ENCODE measurements at regions not wholly inside any gene's neighbourhood (a gene's known extent, or its start where the extent isn't known, plus 50 kb on each side); places are given as distances from the start of the nearest gene placed in this dataset.
"Not testable (repeated sequence)": the region's sequence is repeated elsewhere in the genome, so short reads cannot be mapped to it uniquely, and the experiment has no call there.

DNA sequence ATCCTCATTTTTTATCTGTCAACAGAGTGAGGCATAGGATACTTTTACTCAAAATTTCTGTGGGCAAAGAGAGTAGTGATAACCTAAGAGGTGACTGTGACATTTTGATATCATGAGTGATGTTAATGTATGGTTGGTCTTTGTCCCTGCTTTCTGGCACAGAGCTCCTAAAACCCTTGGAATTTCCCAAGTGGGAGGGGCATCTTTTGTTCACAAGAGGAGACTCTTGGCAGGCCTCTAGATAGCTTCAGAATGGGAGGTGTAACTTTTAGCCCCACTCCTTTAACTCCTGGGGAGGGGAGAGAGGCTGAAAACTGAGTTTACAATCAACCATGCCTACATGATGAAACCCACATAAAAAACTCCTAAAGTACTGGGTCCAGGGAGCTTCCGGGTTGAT, 527.8 kb downstream of the RFPL4B start:
- no peak for DNase-seq

DNA sequence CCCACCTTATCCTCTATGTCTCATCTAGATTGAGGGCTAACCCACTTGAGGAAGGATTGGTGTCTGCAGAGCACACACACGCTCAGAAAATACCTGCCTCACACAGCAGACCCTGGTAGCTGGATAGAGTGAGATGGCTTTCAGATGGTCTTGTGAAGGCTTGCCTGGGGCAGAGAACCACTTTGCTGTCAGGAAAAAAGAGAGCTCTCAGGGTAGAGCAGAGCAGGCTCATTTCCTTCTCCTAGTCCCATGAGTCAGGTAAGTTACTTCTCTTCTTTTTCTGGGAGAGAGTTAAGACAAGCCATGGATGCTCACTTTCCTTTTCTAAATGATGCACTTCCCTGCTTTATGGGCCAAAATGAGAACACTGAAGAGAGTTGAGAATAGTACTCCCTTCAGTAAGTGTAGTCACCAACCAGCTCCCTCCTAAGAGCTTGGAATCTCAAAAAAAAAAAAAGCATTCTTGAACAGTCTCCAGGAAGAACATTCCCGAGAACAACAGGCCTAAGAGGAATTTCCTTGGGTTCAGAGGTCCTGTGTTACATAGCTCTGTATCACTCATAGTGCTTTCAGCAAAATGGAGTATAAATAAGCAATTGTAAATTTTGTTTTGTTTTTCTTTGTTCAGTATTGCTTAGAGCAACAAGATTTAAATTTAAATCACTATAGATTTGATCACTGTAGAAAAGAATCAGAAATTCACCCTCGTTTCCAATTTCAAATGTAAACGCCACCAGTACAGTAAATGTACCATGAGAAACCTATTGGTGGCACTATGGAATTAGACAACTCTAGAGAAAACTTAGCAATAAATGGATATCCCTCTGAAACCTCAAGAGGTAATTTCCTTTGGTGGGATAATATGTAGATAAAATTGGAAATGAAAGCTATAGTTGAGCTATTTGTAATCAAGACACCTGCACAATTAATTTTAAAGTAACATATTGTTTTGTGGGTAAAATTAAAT, 530.3 kb downstream of the RFPL4B start:
- no peak for DNase-seq

DNA sequence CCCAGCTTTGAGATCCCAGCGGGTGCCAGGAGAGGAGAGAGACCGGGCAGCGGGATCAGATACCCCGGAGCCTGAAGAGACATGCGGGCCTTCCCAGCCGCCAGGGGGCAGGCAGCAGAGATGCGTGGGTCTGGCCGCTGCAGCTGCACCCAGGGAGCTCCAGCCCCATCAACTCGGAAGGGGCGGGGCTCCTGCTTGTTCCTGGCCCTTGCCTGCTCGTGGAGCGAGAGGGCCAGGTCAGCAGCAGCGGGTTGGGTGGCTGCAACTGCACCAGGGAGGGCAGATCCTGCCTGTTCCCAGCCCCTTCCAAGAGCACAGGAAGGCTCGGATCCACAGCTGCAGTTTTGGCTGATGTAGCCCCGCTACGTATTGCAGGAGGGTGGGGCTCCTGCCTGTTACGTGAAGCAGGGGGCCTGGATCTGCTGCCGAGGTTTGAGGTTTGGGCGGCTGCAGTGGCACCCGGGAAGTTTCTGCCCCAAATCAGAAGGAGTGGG, 532.8 kb downstream of the RFPL4B start:
- DNase-seq, result peak in 3 of 56 donors; percentile 1 to 34 (median 3)

DNA sequence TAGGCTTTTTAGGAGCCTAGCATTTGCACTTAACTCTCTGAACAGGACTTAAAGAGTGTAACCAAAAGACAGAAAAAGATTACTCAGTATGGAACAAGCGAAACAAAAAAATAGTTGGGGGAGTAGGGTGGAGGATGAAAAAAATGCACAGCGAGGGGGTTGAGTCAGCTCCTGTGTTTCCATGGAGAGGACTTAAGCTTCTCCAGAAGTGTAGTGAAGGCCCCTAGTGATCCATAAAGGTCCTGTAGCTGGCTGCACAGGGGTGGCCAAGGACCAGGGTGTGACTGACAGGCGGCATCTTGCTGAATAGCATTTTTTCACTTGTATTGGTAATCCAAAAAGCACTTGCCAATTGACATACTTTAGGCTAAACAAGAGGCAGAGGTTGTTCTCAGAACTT, 533.9 kb downstream of the RFPL4B start:
- no peak for DNase-seq

DNA sequence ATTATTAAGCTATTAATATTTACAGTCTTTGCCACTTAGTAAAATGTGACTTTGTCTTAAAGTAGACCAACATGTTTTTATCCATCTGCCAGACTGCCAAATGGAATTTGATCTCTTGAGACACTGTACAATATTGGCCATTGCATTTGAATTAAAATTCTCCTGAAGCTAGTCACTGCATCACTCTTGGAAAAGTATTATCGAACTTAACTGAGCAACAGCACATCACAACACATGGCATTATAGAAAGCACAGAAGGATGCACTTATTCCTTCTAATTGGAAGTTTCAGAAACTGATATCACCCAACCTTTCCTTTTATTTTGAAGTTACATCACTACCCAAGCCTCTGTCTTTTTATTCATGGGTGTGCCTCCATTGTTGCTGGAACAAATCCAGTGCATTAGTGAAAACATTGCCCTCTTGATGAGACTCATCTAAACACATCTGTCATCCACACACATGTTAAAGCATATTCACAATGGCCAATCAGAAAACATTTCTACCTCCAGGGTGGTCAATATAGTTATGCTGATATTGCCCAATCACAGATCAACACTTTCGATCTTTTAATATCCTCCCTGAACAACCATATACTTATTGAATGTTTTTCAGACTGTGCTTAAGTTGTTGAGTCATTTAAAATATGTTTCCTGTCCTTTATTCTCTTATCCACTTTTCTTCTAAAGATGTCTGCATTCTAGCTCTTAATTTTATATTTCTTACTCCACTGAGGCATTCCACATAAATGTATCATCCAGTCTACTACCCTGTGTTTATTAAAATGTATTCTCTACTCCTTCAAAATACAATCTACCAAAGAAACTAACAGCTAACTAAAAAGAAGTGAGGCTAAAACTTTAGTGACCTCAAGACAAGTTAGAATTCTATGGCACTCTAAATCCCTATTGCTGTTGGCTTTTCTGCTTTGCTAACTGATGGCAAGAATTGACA, 535.0 kb downstream of the RFPL4B start:
- no peak for DNase-seq

DNA sequence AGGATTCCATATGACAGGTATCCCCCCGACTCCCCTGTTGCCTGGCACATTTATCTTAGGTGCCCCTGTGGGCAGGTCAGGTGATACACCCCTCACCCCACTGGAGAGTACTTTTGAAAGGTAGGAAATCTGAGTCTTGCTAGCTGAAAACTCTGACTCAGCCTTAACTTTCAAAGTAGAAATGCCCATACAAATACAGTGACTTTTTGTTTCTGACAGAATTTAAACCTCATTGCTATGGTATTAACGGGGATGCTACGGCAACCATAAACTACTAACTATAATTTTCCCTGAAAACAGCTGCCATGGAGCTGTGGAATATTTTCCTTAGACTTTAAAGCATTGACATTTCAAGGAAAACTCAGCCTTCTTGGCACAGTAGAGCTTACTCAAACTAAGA, 536.0 kb downstream of the RFPL4B start:
- DNase-seq, result no peak

DNA sequence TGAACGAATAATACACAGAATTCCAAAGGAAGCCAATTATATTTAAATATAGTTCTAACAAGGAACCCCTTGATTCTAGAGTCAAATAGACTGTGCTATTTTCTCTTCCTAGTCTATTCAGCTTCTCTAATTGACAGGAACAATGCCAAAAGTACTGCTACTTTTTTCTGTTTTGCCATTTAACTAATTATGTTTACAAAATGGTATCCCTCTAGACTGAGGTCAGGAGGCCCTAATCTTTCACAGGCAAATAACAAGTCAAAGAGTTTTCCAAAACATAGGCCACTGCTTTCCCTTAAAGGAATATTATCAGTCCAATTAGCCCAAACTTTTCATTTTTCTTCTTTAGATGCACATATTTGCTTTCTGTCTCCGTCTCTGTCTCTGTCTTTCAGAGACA, 539.3 kb downstream of the RFPL4B start:
- DNase-seq, result no peak

DNA sequence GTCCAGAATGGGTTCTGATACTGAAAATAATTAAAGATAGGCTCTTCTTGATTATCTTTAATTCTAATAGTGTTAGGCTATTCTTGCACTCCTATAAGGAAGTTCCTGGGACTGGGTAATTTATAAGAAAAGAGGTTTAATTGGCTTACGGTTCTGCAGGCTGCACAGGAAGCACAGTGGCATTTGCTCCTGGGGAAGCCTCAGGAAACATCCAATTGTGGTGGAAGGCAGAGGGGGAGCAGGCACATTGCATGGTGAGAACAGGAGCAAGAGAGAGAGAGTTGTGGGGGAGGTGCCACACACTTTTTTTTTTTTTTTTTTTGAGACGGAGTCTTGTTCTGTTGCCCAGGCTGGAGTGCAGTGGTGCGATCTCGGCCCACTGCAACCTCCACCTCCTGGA, 540.3 kb downstream of the RFPL4B start:
- DNase-seq, result not testable (repeated sequence)

DNA sequence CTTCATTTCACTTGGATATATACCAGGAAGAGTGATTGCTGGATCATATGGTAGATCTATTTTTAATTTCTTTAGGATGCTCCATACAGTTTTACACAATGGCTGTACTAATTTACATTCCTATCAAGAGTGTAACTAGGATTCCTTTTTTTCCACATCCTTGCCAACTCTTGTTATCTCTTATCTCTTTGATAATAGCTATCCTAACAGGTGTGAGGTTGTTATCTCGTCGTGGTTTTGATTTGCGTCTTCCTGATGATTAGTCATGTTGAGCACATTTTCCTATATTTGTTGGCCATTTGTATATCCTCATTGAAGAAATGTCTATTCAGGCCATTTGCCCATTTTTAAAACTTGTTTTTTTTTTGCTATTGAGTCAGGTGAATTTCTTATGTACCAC, 552.4 kb downstream of the RFPL4B start:
- DNase-seq, result no peak

DNA sequence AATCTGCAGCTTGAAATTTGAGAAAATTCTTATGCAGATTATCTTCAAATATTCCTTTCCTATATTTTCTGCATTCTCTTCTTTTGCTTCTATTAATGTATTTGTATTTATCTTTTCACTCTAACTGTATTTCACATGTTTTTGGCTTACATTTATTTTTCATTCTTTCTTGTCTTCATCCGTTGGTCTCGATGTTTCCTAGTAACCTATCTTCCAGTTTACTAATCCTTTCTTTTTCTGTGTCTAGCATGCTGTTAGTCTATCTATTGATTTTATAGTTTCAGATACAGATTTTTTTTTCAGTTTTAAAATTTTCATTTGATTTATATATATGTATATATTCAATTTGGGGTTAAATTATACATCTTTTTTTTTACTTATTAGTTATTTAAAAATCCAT, 556.2 kb downstream of the RFPL4B start:
- DNase-seq, result no peak

DNA sequence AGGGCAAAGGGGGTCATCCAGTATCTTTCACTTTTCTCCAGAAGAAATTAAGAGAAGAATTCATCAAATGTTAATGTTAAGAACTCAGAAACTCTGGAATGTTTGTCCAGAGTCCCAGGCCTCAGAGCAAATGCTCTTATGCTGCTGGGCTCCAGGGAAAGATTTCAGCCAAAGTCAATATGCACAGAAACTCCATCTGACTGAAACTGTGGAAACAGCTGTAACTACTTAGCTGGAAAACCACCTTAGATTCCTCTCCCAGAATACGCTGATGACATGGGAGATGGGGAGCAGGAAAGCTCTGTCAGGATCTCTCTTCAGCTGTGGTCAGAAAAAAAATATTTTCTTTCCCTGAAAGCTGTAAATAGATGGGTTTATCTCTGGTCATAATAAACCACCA, 559.6 kb downstream of the RFPL4B start:
- no peak for DNase-seq

DNA sequence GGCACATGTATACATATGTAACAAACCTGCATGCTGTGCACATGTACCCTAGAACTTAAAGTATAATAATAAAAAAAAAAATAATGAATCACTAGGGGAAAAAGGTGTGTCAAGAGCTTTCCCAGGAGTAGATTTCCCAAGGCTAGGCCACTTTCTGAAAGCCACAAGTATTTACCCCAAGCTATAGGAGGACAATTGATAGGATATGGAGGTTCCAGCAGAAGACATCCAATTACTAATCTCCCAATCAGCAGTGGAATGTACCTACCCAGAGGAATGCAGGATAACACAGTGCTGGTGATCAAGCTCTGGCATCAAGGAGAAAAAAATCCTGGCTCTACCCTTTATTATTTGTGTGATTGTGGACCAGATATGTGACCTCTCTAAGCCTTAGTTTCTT, 562.7 kb downstream of the RFPL4B start:
- DNase-seq, result no peak

DNA sequence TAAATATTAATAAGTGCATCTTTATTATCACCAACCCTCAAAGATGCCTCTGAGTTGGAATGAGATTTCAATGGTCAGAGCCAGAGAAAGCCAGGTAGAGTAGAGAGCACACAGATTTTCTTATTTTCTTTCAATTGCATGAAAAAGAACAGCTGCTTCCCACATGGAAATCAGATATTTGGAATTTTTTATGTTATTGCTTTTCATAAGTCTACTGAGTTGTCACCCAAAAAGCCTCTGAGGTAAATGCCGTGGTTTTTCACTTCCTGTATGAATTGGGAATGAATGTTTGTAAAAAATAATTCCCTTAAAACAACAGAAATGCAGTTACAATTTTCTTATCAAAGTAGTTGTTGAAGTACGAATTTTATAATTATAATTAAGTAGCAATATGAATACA, 563.1 kb downstream of the RFPL4B start:
- DNase-seq, result no peak

DNA sequence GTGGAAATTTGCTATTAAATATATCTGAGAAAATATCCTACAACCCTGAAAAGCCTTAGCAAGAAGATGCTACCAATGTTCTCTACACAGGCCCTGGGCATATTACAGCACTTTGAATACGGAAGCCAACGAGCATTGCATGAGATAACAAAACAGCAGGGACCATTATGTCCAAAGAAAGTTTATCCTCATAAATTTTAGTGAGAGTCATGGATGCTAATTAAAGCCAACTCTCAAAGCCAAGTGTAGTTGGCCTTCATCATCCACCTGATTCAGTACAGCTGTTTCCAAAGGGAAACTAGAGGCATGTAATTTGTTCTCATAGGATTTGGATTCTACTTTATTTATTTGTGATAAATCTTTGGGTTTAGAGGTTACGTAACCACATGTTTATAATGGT, 564.8 kb downstream of the RFPL4B start:
- DNase-seq, result no peak

DNA sequence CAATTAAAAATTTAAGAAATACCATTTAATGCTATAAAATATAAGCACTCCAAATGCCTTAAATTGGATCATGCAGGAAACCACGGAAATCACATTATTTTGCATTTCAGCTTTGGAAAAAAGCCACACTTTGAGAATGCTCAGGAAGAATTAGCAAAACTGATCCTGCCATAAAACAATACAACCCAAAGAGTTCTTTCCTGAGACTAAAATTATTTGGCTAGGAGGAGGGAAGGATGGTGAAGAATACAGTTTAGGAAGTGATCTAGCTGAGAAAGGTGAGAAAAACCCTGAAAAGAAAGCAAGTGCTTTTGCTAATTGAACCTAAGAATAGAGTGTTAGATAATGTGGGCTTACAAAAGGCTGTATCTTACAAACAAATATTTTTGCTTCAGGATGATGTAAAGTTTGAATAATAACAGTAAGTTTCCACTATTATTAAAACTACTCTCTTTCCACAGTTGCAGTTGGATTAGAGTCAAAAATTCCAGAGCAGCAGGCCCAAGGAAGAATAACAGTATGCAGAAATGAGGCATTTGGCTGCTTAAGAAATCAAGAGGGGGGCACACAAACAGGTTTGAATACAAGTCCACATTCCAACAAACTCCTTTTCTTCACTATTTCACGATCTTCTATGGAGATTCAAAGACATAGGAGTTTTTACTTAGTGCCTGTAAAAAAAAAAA, 565.4 kb downstream of the RFPL4B start:
- no peak for DNase-seq

DNA sequence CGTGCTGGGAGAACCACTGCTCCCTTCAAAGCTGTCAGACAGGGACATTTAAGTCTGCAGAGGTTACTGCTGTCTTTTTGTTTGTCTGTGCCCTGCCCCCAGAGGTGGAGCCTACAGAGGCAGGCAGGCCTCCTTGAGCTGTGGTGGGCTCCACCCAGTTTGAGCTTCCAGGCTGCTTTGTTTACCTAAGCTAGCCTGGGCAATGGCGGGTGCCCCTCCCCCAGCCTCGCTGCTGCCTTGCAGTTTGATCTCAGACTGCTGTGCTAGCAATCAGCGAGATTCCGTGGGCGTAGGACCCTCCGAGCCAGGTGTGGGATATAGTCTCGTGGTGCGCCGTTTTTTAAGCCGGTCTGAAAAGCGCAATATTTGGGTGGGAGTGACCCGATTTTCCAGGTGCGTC, 572.6 kb downstream of the RFPL4B start:
- not testable (repeated sequence) for DNase-seq

DNA sequence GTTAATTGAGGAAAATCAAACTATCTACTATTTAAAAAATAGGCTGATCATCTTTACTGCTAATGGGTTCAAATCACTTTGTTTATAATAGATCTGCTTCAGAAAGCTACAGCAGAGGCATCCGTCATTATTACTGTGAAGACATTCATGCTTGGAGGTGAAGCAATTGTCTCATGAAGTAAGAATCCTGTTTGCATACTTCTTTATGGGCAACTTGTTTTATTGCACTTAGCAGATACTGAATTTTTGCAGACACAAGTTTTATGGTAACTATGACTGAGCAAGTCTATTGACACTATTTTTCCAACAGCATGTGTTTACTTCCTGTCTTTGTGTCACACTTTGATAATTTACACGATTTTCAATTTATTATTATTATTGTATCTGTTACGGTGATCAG, 573.9 kb downstream of the RFPL4B start:
- no peak for DNase-seq

DNA sequence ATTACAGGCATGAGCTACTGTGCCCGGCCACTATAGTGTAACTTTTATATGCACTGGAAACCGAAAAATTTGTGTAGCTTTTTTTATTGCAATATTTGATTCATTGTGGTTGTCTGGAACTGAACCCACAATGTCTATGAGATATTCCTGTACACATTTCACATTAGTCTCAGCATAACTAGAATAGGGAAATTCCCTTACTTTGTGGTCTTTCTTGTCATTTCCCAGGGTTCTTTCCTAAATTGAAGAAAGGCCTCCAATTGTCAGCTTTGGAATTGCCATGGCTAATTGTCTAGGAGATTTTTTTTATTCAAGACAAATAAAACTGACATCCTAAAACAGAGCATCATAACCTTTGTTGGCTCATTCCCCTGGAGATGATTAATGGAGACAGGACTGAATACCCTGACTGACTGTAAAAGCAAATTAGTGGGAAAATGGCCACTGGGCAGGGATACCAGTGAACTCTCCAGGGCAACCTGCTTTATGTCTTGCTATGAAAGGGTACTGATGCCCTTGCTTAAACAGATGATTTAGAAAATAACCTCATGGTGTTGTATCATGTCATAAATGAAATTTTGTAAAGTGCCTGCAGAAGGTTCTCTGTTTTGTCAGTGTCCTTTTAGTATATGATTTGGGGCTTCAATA, 576.9 kb downstream of the RFPL4B start:
- DNase-seq, result no peak

DNA sequence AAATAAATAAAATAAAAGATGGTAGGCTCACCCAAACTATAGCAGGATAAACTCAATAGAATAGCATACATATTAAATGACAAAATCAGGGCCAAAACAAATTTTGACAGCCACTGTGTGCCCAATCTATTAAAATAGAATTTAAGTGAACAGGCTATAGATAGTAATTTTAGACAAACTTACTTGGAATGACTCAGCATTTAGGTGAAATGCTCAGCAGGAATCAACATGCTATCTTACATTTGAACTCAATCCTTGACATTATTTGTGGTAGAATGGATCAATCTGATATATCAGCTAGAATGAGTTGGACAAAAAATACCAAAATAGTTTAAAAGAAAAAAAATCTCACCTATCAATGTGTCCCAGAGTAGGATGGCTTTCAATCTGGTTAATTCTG, 578.6 kb downstream of the RFPL4B start:
- no peak for DNase-seq

DNA sequence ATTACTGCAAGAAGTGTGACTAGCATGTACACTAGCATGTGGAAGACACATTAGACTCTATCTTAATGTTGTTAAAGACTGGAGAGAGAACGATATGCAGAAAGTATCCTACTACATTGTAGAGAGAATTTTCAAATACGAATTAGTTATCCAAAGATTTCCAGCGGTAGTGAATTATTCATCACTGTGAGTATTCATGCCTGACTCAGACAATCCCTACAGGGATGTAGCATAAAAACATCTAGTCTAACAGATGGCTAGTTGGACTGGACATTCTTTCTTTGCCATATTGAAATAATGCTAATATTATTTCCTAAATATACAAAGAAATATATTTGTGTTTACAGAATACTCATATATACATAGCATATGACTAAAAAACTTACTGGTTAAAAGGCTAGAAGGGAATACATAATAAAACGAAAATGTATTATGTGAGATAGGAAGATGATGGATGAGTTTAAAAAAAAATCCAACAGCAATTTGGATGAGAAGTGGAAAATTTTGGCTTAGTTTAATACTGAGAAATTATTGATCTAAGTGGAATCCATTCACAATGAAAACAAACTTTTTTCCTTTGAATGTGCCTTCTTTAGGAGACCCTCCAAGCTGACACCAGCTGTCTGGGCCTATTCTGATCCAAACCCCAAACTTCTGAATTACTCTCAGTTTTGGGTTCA, 580.7 kb downstream of the RFPL4B start:
- DNase-seq, result no peak
